ENCODE measurements at regions not wholly inside any gene's neighbourhood (a gene's known extent, or its start where the extent isn't known, plus 50 kb on each side); places are given as distances from the start of the nearest gene placed in this dataset.

DNA sequence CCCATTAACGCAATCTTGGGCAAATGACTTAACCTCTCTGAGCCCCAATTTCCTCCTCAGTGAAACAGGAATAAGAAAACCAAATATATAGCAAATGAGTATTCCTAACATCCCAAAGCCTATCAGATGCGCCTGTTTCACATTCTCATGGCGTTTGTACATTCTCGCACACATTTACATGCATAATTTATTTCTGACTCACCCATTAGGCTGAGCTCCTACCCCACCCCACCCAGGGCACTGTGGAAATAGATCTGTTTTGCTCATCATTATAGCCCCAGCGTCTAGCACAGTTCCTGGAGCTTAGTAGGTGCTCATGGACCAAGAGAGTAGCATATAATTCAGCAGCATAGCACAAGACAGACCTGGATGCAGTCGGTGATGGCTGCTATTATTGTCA, 146.1 kb upstream of the VANGL1 start:
- DNase-seq (ENCODE audit: low spot score) (no peak), FAIRE-seq (no peak), ATAC-seq (no peak)
- H3K9ac ChIP-seq (ENCODE audit: insufficient read depth, low read depth, low read length) = no peak overlapping the region
- intact Hi-C loops (cut with micrococcal nuclease; ENCODE audit: unreplicated experiment) = no loop called here
- no TSS peak for BruUV-seq (replicated peaks)
- TF ChIP-seq SMARCC2 (IDR thresholded peaks at IDR 0.05) (no peak), ZNF329 (CRISPR knock-in tag; IDR thresholded peaks at IDR 0.05; ENCODE audit: low read depth) (no peak), REPIN1 (CRISPR knock-in tag; IDR thresholded peaks at IDR 0.05; ENCODE audit: borderline replicate concordance, low read depth) (no peak)
- no peak overlapping the region for H3K4me2 ChIP-seq (ENCODE audit: low read depth, low read length)
- H3K4me3 ChIP-seq (replicated peaks in 1 of 3; ENCODE audit: insufficient read depth in 1 of 3, low read depth in 2 of 3, low read length in 3 of 3) = no peak overlapping the region
- no peaks in the 10 kb centered on the region for H3K79me2 ChIP-seq (ENCODE audit: insufficient read depth, low read length)
- no peaks in the 10 kb centered on the region for H3K9me3 ChIP-seq (ENCODE audit: low read length)
- no peaks in the 10 kb centered on the region for H3K36me3 ChIP-seq (replicated peaks in 1 of 2; ENCODE audit: control insufficient read depth in 1 of 2, insufficient read depth in 2 of 2, low read length in 2 of 2)
- no peaks in the 10 kb centered on the region for H4K20me1 ChIP-seq (ENCODE audit: insufficient read depth, low read length)
- no peak overlapping the region for H2AFZ ChIP-seq (ENCODE audit: low read length)
- H3K27ac ChIP-seq (ENCODE audit: extremely low read length, insufficient read depth, low read length) = no peak overlapping the region
- H3K27me3 ChIP-seq (ENCODE audit: control insufficient read depth in 1 of 2, insufficient read depth in 2 of 2, low read length in 2 of 2) = no peaks in the 10 kb centered on the region; a peak in 1 of 5 replicates
- no peaks in the 10 kb centered on the region for H3K4me1 ChIP-seq (ENCODE audit: insufficient read depth, low read length)
- ChIA-PET CTCF (ENCODE audit: low intra/inter-chr PET ratio, low total read pairs) (no interaction called here), POLR2A (no interaction called here)
- WGBS (ENCODE audit: low lambda C conversion rate) = 3% methylated on average over 6 of the region's 6 CpGs
- in situ Hi-C loops (cut with HindIII; ENCODE audit: extremely low pct_ligation_motif_present, low pct_unique_long_range_greater_than_20kb) = no loop called here

DNA sequence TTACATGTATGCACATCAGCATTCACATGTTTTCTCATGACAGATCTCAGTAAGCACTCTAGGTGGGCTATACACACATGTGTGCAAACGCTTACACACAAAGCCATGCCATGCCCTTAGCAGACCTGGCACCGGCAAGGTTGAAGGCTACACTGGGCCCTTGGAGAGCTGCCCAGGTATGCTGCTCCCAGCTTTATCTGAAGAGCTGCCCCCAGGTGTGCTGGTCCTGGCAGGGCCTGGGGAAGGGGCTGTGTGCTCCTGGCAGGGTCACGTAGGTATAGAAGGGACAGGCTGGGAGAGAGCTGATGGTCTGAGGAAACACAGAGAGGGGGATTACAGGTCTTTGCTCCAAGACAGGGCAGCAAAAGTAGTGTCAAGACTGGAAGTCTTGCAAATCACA, 146.7 kb upstream of the VANGL1 start:
- H3K36me3 ChIP-seq (replicated peaks in 1 of 2; ENCODE audit: control insufficient read depth in 1 of 2, insufficient read depth in 2 of 2, low read length in 2 of 2) = no peaks in the 10 kb centered on the region
- H3K79me2 ChIP-seq (ENCODE audit: insufficient read depth, low read length) = no peaks in the 10 kb centered on the region
- intact Hi-C loops (cut with micrococcal nuclease; ENCODE audit: unreplicated experiment) (no loop called here), in situ Hi-C loops (cut with HindIII; ENCODE audit: extremely low pct_ligation_motif_present, low pct_unique_long_range_greater_than_20kb) (no loop called here)
- H3K4me3 ChIP-seq (replicated peaks in 1 of 3; ENCODE audit: insufficient read depth in 1 of 3, low read depth in 2 of 3, low read length in 3 of 3) = no peak overlapping the region
- ATAC-seq (no peak), DNase-seq (ENCODE audit: low spot score) (no peak), FAIRE-seq (no peak)
- H4K20me1 ChIP-seq (ENCODE audit: insufficient read depth, low read length) = no peaks in the 10 kb centered on the region
- no peaks in the 10 kb centered on the region for H3K4me1 ChIP-seq (ENCODE audit: insufficient read depth, low read length)
- no peaks in the 10 kb centered on the region; a peak in 1 of 5 replicates for H3K27me3 ChIP-seq (ENCODE audit: control insufficient read depth in 1 of 2, insufficient read depth in 2 of 2, low read length in 2 of 2)
- no peaks in the 10 kb centered on the region for H3K9me3 ChIP-seq (ENCODE audit: low read length)
- 45% methylated on average over 2 of the region's 3 CpGs for WGBS (ENCODE audit: low lambda C conversion rate)
- H3K9ac ChIP-seq (ENCODE audit: insufficient read depth, low read depth, low read length) = no peak overlapping the region
- BruUV-seq (replicated peaks) = no TSS peak
- ChIA-PET CTCF (ENCODE audit: low intra/inter-chr PET ratio, low total read pairs) (no interaction called here), POLR2A (no interaction called here)
- no peak overlapping the region for H2AFZ ChIP-seq (ENCODE audit: low read length)
- no peak overlapping the region for H3K27ac ChIP-seq (ENCODE audit: extremely low read length, insufficient read depth, low read length)
- TF ChIP-seq MAFK (conservative IDR thresholded peaks at IDR 0.05 in 1 of 2, IDR thresholded peaks at IDR 0.05 in 1 of 2; ENCODE audit: low read length in 2 of 2) (no peak), MYNN (CRISPR knock-in tag; IDR thresholded peaks at IDR 0.05; ENCODE audit: low read depth) (no peak), PLRG1 (conservative IDR thresholded peaks at IDR 0.05) (no peak), GTF2F1 (IDR thresholded peaks at IDR 0.05; ENCODE audit: low read length) (no peak), KLF11 (CRISPR knock-in tag; IDR thresholded peaks at IDR 0.05) (no peak), ZBTB21 (CRISPR knock-in tag; IDR thresholded peaks at IDR 0.05) (no peak), ZSCAN30 (CRISPR knock-in tag; IDR thresholded peaks at IDR 0.05) (no peak), ZNF343 (CRISPR knock-in tag; IDR thresholded peaks at IDR 0.05) (no peak)
- H3K4me2 ChIP-seq (ENCODE audit: low read depth, low read length) = no peak overlapping the region

Data from HepG2 (cell line).